ENCODE measurements at regions not wholly inside any gene's neighbourhood (a gene's known extent, or its start where the extent isn't known, plus 50 kb on each side); places are given as distances from the start of the nearest gene placed in this dataset.

DNA sequence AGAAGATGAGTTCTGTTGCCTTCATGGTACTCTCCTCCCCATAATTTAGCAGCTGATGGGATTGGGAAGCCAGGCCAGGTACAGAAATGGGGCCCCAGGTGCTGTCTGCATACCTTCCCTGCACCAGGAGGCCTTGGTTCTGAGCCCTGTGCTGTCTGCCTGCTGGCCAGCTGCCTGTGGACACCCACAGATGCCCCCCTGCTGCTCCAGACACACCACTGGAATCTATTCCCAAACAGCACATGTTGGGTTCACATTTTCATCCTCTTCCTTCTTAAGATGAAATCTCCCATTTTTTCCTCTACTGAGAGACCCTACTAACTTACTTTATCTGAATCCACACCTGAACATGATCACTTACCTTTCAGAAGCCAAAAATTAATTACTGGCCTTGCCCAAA lies 152.0 kb upstream of the CCDC68 start:
- TF ChIP-seq, protein P1, sequence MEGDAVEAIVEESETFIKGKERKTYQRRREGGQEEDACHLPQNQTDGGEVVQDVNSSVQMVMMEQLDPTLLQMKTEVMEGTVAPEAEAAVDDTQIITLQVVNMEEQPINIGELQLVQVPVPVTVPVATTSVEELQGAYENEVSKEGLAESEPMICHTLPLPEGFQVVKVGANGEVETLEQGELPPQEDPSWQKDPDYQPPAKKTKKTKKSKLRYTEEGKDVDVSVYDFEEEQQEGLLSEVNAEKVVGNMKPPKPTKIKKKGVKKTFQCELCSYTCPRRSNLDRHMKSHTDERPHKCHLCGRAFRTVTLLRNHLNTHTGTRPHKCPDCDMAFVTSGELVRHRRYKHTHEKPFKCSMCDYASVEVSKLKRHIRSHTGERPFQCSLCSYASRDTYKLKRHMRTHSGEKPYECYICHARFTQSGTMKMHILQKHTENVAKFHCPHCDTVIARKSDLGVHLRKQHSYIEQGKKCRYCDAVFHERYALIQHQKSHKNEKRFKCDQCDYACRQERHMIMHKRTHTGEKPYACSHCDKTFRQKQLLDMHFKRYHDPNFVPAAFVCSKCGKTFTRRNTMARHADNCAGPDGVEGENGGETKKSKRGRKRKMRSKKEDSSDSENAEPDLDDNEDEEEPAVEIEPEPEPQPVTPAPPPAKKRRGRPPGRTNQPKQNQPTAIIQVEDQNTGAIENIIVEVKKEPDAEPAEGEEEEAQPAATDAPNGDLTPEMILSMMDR (conservative IDR thresholded peaks at IDR 0.05; ENCODE audit: low read depth, low read length), result no peak
- no peak for TF ChIP-seq EZH2 (IDR thresholded peaks at IDR 0.05; ENCODE audit: low read length, unreplicated experiment)
- TF ChIP-seq EZH2phosphoT487 (IDR thresholded peaks at IDR 0.05; ENCODE audit: borderline replicate concordance, low read length), result no peak
